ENCODE measurements at regions not wholly inside any gene's neighbourhood (a gene's known extent, or its start where the extent isn't known, plus 50 kb on each side); places are given as distances from the start of the nearest gene placed in this dataset.

DNA sequence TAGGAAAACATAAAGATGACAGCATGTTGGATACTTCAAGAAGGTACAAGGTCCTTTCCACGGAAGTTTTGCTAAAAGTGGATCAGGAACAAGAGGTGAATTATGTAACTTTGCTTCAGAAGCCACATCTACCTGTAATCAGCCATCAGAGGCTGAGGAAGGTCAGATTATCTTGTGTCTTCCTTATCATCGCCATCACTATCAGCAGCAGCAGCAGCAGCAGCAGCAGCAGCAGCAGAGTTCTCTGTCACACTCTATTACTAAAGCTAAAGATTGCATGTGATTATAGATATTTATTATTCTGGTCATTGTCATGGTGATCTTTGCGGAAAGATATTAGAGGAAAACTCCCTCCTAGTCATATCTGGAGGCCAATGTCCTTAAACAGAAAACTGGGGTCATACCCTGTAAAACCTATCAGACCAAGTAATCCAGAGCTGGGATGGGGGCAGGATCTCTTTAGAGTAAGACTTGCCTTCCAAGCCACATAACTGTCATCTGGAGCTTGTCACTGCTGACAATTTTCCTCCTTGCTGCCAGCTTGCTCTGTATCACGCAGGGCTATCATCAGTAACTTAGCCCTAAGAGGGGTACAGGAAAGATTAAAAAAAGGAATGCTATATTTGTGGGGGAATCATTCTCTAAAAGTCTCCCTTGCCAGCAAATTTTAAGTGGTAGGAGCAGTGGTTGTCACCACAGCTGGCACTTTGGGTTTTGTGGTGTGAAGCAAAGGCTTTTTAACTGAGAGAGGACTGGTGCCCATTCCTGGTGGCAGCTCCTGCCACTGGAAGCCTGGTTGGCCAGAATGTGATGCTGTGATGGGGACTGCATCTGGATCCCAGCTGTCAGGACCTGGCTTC, 130.9 kb upstream of the RASGRP1 start:
- no peak overlapping the region for H3K27ac ChIP-seq

DNA sequence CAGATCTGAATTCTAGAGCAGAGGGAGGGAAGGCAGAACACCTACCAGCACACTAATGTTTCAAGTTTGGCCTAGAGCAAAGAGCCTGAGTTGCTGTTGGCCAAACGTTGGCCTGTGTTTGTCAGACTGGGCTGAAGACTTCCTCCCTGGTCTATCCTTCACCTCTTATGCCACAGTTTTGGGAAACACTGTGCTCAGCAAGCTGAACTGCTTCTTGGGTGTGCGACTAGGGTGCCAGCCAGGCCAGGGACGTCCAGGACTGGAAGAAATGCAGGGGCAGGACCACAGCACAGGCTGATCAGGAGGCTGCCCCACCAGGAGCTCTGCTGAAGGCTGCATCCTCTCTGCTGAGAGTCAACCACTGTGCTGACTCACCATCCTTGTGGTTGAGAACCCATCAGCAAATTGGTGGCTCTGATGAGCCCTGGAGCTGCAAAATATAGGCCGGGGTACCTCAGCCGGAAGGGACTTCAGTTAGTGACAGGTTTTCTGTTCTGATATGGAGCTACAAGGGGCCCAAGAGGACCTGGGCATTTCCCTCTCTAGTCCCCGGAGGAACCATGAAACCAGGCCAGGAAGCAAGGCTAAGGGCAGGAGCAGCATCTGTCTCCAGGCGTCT, 131.6 kb upstream of the RASGRP1 start:
- Histone ChIP-seq H3K4me1 (no peaks in the 10 kb centered on the region), H3K27me3 (no peaks in the 10 kb centered on the region), H3K27ac (no peak overlapping the region), H3K9me3 (no peaks in the 10 kb centered on the region), H3K36me3 (no peaks in the 10 kb centered on the region), H3K4me3 (no peak overlapping the region)
- intact Hi-C loops (cut with DNase I), result loop anchor here (10.0 kb wide), 1 partner anchor 251 kb away; no protein-coding TSS in a partner anchor
- DNase-seq (ENCODE audit: extremely low spot score in 2 of 2), result no peak
- TF ChIP-seq, protein P1, sequence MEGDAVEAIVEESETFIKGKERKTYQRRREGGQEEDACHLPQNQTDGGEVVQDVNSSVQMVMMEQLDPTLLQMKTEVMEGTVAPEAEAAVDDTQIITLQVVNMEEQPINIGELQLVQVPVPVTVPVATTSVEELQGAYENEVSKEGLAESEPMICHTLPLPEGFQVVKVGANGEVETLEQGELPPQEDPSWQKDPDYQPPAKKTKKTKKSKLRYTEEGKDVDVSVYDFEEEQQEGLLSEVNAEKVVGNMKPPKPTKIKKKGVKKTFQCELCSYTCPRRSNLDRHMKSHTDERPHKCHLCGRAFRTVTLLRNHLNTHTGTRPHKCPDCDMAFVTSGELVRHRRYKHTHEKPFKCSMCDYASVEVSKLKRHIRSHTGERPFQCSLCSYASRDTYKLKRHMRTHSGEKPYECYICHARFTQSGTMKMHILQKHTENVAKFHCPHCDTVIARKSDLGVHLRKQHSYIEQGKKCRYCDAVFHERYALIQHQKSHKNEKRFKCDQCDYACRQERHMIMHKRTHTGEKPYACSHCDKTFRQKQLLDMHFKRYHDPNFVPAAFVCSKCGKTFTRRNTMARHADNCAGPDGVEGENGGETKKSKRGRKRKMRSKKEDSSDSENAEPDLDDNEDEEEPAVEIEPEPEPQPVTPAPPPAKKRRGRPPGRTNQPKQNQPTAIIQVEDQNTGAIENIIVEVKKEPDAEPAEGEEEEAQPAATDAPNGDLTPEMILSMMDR (IDR thresholded peaks at IDR 0.05), result no peak
- TF ChIP-seq POLR2AphosphoS5 (IDR thresholded peaks at IDR 0.05; ENCODE audit: insufficient read depth in 1 of 2, low read depth in 1 of 2), result peak in 1 of 2 donors; percentile 26

More for the DNA sequence above, 130.9 kb upstream of the RASGRP1 start:
- Histone ChIP-seq H3K9me3 (no peaks in the 10 kb centered on the region), H3K4me3 (no peak overlapping the region), H3K4me1 (no peaks in the 10 kb centered on the region), H3K27me3 (no peaks in the 10 kb centered on the region), H3K36me3 (no peaks in the 10 kb centered on the region)
- intact Hi-C loops (cut with DNase I), result loop anchor here (10.0 kb wide), 1 partner anchor 251 kb away; no protein-coding TSS in a partner anchor
- no peak for DNase-seq (ENCODE audit: extremely low spot score in 2 of 2)
- TF ChIP-seq POLR2A (IDR thresholded peaks at IDR 0.05) (no peak), POLR2AphosphoS5 (IDR thresholded peaks at IDR 0.05; ENCODE audit: insufficient read depth in 1 of 2, low read depth in 1 of 2) (no peak)
- TF ChIP-seq, protein P1 (IDR thresholded peaks at IDR 0.05), result no peak

DNA sequence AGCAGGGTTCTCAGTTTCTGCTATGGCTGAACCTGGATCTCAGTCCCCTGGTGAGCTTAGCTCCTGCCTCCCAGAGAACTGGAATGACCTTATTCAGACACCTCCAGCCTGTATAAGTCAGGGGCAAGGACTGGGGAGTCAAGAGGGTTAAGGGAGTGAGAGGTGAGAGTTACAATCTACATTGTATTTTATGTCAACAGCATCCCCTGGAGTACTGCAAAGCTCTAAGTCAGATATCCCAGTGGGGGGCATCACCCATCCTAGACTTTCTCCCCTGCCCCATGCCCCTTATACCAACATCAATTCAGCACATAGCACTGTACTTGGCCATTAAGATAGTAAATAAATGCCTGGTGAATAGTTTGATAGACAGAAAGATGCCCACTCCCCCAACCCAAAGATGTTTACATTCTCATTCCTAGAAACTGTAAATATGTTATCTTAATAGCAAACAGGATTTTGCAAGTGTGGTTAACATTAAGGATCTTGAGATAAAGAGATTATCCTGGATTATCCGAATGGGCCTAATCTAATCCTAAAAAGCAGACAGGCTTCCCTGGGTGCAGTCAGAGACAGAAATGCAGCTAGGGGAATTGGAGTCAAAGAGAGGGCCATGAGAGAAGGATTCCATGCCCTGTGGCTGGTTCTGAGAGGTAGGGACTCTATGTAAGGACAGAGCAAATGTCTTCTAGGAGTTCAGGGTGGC, 132.3 kb upstream of the RASGRP1 start:
- Histone ChIP-seq H3K9me3 (no peaks in the 10 kb centered on the region), H3K4me3 (no peak overlapping the region), H3K4me1 (no peaks in the 10 kb centered on the region), H3K27me3 (no peaks in the 10 kb centered on the region), H3K36me3 (no peaks in the 10 kb centered on the region), H3K27ac (no peak overlapping the region)
- no peak for DNase-seq (ENCODE audit: extremely low spot score in 2 of 2)
- no peak for TF ChIP-seq POLR2AphosphoS5 (IDR thresholded peaks at IDR 0.05; ENCODE audit: insufficient read depth in 1 of 2, low read depth in 1 of 2)
- no peak for TF ChIP-seq POLR2A (IDR thresholded peaks at IDR 0.05)
- TF ChIP-seq, protein P1 (IDR thresholded peaks at IDR 0.05), result no peak
- intact Hi-C loops (cut with DNase I), result loop anchor here (10.0 kb wide), 1 partner anchor 252 kb away; no protein-coding TSS in a partner anchor

DNA sequence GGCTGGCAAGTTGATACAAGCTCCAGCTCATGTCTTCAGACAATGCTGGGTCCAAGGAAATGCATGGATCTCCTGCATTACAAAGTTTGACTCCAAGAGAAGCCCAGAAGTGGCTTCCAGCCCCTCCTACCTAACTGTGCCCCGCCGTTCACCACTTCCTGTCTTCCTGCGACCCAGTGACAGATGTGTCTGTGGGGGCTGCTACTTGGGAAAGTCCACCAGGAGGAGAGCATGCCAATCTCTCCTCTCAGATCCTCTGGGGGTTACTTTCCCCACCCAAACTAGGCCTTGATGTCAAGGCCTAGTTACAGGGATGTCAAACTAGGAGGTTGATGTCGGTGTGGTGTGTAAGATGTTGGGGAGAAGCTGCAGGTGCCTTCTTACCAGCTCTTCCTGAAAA, 133.6 kb upstream of the RASGRP1 start:
- DNase-seq (ENCODE audit: extremely low spot score in 2 of 2), result no peak
- Histone ChIP-seq H3K27ac (no peak overlapping the region), H3K9me3 (no peaks in the 10 kb centered on the region), H3K27me3 (no peaks in the 10 kb centered on the region), H3K4me1 (no peaks in the 10 kb centered on the region), H3K4me3 (no peak overlapping the region), H3K36me3 (no peaks in the 10 kb centered on the region)
- TF ChIP-seq POLR2AphosphoS5 (IDR thresholded peaks at IDR 0.05; ENCODE audit: insufficient read depth in 1 of 2, low read depth in 1 of 2) (no peak), POLR2A (IDR thresholded peaks at IDR 0.05) (no peak)
- TF ChIP-seq, protein P1 (IDR thresholded peaks at IDR 0.05), result no peak
- intact Hi-C loops (cut with DNase I), result loop anchor here (10.0 kb wide), 1 partner anchor 253 kb away; no protein-coding TSS in a partner anchor

Measured in vagina (tissue), 2 donors.